H1 (cell line): ENCODE measurements at regions not wholly inside any gene's neighbourhood (a gene's known extent, or its start where the extent isn't known, plus 50 kb on each side); places are given as distances from the start of the nearest gene placed in this dataset.

Experiments used
- ATF3 ChIP-seq: IDR thresholded peaks from 2 replicates; pipeline ENCODE4 v1.6.1; 2011; ENCODE audit warnings: low read depth, mild to moderate bottlenecking, low read length; ENCODE audit not compliant: insufficient read depth
- BACH1 ChIP-seq: IDR thresholded peaks from 2 replicates; pipeline ENCODE4 v1.6.1; 2012; ENCODE audit warnings: low read length, improper control_type of control experiment
- BCL11A ChIP-seq, 2 experiments: IDR thresholded peaks; one replicate each; pipeline ENCODE4 v1.6.1; 2011; ENCODE audit warnings: low read depth in 2 of 2, low read length in 2 of 2, mild to moderate bottlenecking in 2 of 2
- BRCA1 ChIP-seq: IDR thresholded peaks from 2 replicates; pipeline ENCODE4 v1.6.1; 2012; ENCODE audit warnings: low read depth, low read length, improper control_type of control experiment
- EZH2 ChIP-seq: fragments of 200-600 bp; sonication (generic); IDR thresholded peaks from 2 replicates; pipeline ENCODE4 v1.7.1; 2012; ENCODE audit warnings: low read depth, mild to moderate bottlenecking, moderate library complexity, low read length, inconsistent platforms; ENCODE audit not compliant: severe bottlenecking
- GABPA ChIP-seq: IDR thresholded peaks from 2 replicates; pipeline ENCODE4 v1.6.1; 2011; ENCODE audit warnings: mild to moderate bottlenecking, low read length, moderate library complexity, borderline replicate concordance; ENCODE audit not compliant: insufficient read depth
- HDAC6 ChIP-seq: IDR thresholded peaks from one replicate; pipeline ENCODE4 v1.7.1; 2012; ENCODE audit warnings: low read depth, mild to moderate bottlenecking, inconsistent platforms, low read length, moderate library complexity
- JUN ChIP-seq: IDR thresholded peaks from 2 replicates; pipeline ENCODE4 v1.6.1; 2011; ENCODE audit warnings: low read depth, mild to moderate bottlenecking, improper control_type of control experiment, low read length
- POLR2AphosphoS5 ChIP-seq: IDR thresholded peaks from 2 replicates; pipeline ENCODE4 v1.6.1; 2011; ENCODE audit warnings: low read depth, low read length
- POU5F1 ChIP-seq: IDR thresholded peaks from 2 replicates; pipeline ENCODE4 v1.6.1; 2011; ENCODE audit warnings: low read depth, mild to moderate bottlenecking, low read length, moderate library complexity
- RAD21 ChIP-seq, 2 experiments: IDR thresholded peaks in 1 of 2; conservative IDR thresholded peaks in 1 of 2; 2 replicates each; pipeline ENCODE4 v1.6.1; 2011; ENCODE audit warnings: low read depth in 2 of 2, low read length in 2 of 2, improper control_type of control experiment in 1 of 2, inconsistent platforms in 1 of 2, mild to moderate bottlenecking in 1 of 2, moderate library complexity in 1 of 2
- RBBP5 ChIP-seq: IDR thresholded peaks from 2 replicates; pipeline ENCODE4 v1.7.1; 2012; ENCODE audit warnings: low read depth, mild to moderate bottlenecking, inconsistent platforms, low read length, moderate library complexity, borderline replicate concordance
- RFX5 ChIP-seq: IDR thresholded peaks from 2 replicates; pipeline ENCODE4 v1.6.1; 2011; ENCODE audit warnings: low read depth, low read length, improper control_type of control experiment, borderline replicate concordance
- SAP30 ChIP-seq: fragments of 300-600 bp; sonication (generic); IDR thresholded peaks from 2 replicates; pipeline ENCODE4 v1.7.1; 2012; ENCODE audit warnings: low read length, moderate library complexity, mild to moderate bottlenecking, inconsistent platforms; ENCODE audit not compliant: insufficient read depth, insufficient replicate concordance
- SUZ12 ChIP-seq: fragments of 200-600 bp; sonication (generic); IDR thresholded peaks from 2 replicates; pipeline ENCODE4 v1.6.1; 2012; ENCODE audit warnings: mild to moderate bottlenecking, inconsistent platforms, low read length, moderate library complexity, mixed read lengths
- TAF1 ChIP-seq: IDR thresholded peaks from 2 replicates; pipeline ENCODE4 v1.6.1; 2011; ENCODE audit warnings: mild to moderate bottlenecking, low read depth, low read length

- no peak for TF ChIP-seq BACH1
- no peak for TF ChIP-seq SAP30
- no peak for TF ChIP-seq RFX5
- no peak for TF ChIP-seq BRCA1
- no peak for TF ChIP-seq EZH2
- TF ChIP-seq BCL11A (IDR thresholded peaks at IDR 0.05; ENCODE audit: low read depth in 2 of 2, low read length in 2 of 2) = no peak
- no peak for TF ChIP-seq RAD21 (IDR thresholded peaks at IDR 0.05 in 1 of 2, conservative IDR thresholded peaks at IDR 0.05 in 1 of 2; ENCODE audit: low read depth in 2 of 2, low read length in 2 of 2)
- no peak for TF ChIP-seq HDAC6
- no peak for TF ChIP-seq POLR2AphosphoS5
- TF ChIP-seq RBBP5 = no peak
- TF ChIP-seq JUN = no peak
- TF ChIP-seq POU5F1 = no peak
- no peak for TF ChIP-seq TAF1
- TF ChIP-seq ATF3 = no peak
- TF ChIP-seq GABPA = no peak
- no peak for TF ChIP-seq SUZ12
Measured at GRCh38 chr2:144694456-144694855, 174.5 kb upstream of the ZEB2 start (continued).
